GM18508 (cell line): ENCODE measurements at regions not wholly inside any gene's neighbourhood (a gene's known extent, or its start where the extent isn't known, plus 50 kb on each side); places are given as distances from the start of the nearest gene placed in this dataset.

Source experiments
- ATAC-seq: cut with Tn5 transposase; IDR thresholded peaks from one replicate; pipeline ENCODE4 v1.9.1; 2021; ENCODE audit warnings: moderate number of reproducible peaks; ENCODE audit not compliant: insufficient read depth, unreplicated experiment

GRCh38 chr13:65907666-65908525 is 1322.2 kb downstream of the PCDH9 start:
- ATAC-seq, result no peak

DNA sequence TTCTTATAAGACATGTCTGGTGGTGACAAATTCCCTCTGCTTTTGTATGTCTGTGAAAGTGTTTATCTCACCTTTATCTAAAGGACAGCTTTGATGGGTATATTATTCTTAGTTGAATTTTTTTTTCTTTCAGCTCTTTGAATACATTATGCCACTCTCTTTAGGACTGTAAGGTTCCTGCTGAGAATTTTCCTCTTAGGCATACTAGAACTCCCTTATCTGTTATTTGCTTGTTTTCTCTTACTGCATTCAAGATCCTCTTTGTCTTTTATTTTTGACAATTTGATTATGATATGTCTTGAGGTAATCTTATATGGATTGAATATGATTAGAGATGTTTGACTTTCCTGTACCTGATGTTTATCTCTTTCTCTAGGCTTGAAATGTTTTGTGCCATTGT is 1328.4 kb downstream of the PCDH9 start:
- ATAC-seq, result no peak

DNA sequence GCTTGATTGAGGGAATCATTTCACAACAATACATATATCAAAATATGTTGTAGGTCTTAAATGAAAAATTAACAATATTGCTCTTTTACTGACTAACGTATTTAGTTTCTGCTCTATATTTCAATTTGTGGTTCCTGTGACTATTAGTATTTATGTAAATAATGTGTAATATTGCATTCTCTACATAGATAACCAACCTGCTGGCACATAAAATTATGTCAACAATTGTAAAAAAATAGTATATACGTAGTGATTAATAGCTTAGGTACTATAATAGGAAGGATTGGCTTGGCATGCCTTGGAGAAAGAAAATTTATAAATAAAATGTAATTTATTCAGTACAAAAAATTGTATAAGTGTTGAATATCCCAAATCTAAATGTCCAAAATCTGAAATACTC is 1336.1 kb downstream of the PCDH9 start:
- no peak for ATAC-seq

DNA sequence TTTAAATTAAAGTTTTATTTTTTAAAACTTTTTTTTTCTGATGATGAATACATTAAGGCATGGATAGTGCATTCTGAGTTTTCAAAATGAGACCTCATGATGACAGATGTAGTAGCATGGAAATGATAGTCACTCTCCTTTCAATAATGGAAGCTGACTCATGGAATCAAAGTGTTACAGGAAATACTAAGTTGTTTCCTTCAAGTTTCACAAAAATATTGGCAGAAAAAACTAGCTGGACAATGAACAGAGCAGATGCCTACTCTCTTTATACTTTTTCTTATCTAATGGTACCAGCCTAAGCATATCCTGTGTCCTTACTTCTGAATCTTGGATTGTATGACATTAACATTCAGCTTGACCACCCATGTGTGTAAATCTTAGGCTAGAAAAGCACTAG is 1337.3 kb downstream of the PCDH9 start:
- ATAC-seq, result no peak

- no peak for ATAC-seq
These were observed 1340.8 kb downstream of the PCDH9 start for GRCh38 chr13:65889368-65889767.

DNA sequence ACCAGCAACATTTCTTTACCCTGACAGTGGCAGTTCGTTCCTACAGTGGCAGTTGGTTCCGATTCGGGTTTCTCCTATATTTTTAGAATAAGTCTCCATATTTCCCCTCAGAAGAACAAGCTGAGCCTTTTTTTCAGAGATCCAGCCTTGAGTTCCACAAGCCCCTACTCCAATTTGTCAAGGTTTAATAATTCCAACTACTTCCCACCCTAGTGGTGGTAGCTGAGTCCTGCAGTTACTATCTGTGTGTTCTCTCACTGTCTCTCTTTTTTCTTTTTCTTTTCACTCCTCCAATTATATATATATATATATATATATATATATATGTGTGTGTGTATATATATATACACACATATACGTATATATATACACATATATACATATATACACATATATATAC is 1347.3 kb downstream of the PCDH9 start:
- no peak for ATAC-seq

DNA sequence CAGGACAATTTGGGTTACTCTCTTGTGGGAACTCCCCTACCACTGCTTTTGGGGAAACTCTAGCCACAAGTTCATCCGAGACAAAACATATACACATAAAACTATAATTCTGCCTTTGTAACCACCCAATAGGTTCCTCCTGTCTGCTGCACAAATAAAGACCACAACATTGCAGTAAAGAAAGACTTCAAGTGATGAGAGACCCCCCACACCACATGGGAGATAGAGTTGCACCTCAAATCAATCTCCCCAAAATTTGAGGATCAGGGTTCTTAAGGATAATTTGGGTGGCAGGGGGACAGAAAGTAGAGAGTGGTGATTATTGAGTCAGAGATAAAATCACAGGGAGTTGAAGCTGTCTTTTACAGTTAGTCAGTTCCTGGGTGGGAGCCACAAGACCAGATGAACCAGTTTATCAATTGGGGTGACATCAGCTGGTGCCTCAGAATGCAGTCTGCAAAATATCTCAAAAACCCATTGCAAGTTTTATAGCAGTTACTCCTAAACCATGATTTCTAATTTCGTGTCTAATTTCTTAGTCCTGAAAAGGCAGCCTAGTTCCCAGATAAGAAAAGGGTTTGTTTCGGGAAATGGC is 1348.5 kb downstream of the PCDH9 start:
- no peak for ATAC-seq

DNA sequence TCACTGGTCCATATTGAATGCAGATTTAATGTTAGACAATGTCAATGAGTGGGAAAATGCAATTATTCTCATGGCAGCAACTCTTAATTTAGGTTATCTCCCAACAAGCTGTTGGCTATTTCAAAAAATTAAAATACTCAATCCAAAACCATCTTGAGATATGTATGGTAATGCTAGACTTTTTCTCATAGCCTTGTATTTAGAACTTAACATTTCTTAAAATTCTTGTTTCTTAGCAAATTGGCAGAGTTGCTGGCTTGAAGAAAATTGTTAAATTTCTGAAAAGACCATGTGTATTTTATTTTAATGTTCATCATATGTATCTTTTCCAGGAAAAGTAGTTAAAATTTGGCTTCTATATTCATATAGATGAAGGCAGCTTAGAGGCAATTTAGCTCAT is 1355.1 kb downstream of the PCDH9 start:
- ATAC-seq, result no peak

- no peak for ATAC-seq
These were observed 1357.7 kb downstream of the PCDH9 start for GRCh38 chr13:65872448-65872847.

DNA sequence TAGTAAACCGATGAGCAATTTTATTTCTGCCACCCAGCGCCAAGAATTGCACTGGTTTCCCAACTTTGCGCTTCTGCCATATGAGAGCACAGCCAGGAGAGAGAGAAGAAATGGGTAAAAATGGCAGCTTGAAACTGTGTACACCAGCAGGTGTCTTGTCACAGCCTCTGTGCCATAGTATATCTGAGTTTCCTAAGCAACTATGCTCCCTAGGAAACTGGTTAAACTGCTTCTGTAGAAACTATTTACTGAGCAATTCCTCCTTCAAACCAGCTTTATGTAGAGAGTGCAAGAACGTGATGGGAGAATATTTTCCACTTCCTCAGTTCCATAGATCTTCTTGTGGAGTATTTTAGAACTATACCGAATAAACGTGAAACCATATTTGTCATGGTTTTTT is 1361.3 kb downstream of the PCDH9 start:
- ATAC-seq, result no peak

GRCh38 chr13:65868099-65868498 is 1362.0 kb downstream of the PCDH9 start:
- ATAC-seq, result no peak

GRCh38 chr13:65866138-65866537 is 1364.0 kb downstream of the PCDH9 start:
- no peak for ATAC-seq

DNA sequence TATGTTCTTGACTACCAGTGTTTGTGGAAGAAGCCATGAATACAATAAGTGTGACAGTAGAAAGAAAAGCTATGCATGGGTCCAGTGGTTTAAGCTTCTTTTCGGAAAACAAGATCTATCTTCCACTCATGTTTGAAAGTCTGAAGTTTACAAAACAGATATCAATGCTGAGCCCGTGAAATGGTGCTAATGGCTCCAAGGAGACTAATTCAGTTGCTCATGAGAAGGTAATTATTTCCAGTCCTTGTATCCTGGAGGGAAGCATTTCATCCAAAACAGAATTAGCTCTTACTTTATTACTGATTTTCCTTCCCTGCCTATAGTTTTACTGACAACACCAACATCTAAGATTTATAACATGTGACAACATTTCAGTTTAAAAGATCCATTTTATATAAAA is 1364.9 kb downstream of the PCDH9 start:
- no peak for ATAC-seq

GRCh38 chr13:65864039-65864438 is 1366.1 kb downstream of the PCDH9 start:
- ATAC-seq, result no peak

- no peak for ATAC-seq
These were observed 1369.8 kb downstream of the PCDH9 start for GRCh38 chr13:65860306-65860705.

- no peak for ATAC-seq
These were observed 1372.1 kb downstream of the PCDH9 start for GRCh38 chr13:65857942-65858565.

DNA sequence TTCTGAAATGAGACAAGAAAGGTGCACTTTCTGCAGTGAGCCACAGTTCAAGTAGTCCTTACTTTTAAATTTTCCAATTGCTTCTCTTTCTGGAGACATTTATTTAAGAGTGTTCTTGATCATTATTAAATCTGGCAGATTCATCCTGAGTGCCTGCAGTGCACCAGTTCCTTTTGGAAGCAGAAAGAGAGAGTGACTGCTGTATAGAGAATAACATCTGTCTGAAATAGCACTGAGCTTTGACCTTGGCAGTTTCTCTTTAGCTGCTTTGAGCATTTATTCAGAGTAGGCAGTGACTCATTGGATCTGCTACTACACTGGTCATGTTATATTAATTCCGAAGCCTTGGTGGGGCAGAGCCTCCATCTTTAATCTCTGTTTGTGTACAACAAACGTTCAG is 1373.7 kb downstream of the PCDH9 start:
- ATAC-seq, result no peak

DNA sequence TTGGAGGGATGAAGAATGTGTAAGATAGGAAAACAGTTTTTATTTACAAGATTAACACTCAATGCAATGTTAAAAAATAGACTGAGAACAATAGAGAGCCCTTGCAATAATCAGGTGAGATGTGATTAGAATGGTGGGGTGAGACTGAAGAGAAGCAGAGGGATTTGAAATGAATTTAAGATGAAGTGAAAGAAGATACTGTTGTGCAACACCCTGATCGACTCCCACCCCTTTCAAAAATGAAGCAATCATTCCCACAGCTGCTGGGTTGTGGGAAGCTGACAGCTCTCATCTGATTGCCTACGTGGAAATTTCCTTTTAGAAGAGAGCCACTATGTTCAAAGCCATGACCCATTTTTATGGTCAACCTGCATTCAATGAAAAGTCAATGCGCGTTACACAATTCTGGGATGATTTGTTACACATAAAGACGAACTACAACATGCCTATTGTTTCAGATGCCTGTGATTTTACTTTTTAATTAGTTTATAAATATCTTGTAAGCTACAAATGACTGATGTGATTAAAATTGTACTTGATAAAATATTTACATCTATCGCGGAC is 1374.8 kb downstream of the PCDH9 start:
- ATAC-seq, result no peak

GRCh38 chr13:65854431-65854830 is 1375.7 kb downstream of the PCDH9 start:
- ATAC-seq, result no peak

- ATAC-seq, result no peak
These were observed 1385.8 kb downstream of the PCDH9 start for GRCh38 chr13:65844266-65844841.

GRCh38 chr13:65843314-65843731 is 1386.8 kb downstream of the PCDH9 start:
- ATAC-seq, result no peak
